ENCODE measurements at regions not wholly inside any gene's neighbourhood (a gene's known extent, or its start where the extent isn't known, plus 50 kb on each side); places are given as distances from the start of the nearest gene placed in this dataset.
"Not testable (repeated sequence)": the region's sequence is repeated elsewhere in the genome, so short reads cannot be mapped to it uniquely, and the experiment has no call there.

DNA sequence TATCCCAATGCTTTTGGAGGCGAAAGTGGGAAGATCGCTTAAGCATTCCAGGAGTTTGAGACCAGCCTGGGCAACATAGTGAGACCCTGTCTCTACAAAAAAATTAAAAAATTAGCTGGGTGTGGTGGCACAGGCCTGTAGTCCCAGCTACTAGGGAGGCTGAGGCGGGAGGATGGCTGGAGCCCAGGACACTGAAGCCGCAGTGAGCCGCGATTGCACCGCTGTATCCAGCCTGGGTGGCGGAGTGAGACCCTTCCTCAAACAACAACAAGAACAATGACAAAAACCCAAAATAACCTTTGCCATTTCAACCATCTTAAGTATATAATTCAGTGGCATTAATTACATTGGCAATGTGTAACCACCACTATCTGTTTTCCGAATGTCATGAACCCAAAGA lies 108.9 kb upstream of the COL5A1 start:
- Histone ChIP-seq H3K4me1 (ENCODE audit: control insufficient read depth, insufficient read depth, low read depth, low read length) (peaks cover 36% of the 10 kb centered on the region), H2BK12ac (ENCODE audit: low read length in 2 of 2) (peak overlapping the region in 1 of 2 experiments; percentile 48)
- H2AK5ac ChIP-seq (ENCODE audit: low read length, severe bottlenecking); H3K4me3 ChIP-seq (ENCODE audit: insufficient read depth in 1 of 2, low read depth in 1 of 2, low read length in 2 of 2); H3K27ac ChIP-seq (ENCODE audit: low read length, poor library complexity, severe bottlenecking); H3K79me1 ChIP-seq (replicated peaks; ENCODE audit: low read length, poor library complexity, severe bottlenecking); H3K9me3 ChIP-seq (ENCODE audit: control insufficient read depth, low read length); H3K36me3 ChIP-seq (ENCODE audit: control insufficient read depth in 1 of 2, insufficient read depth in 2 of 2, low read depth in 1 of 2, low read length in 2 of 2); H3K4me2 ChIP-seq (ENCODE audit: low read length, poor library complexity, severe bottlenecking); H3K14ac ChIP-seq (ENCODE audit: low read length in 2 of 2); H2BK15ac ChIP-seq (ENCODE audit: low read depth, poor library complexity, severe bottlenecking); H4K8ac ChIP-seq (ENCODE audit: low read length); H3K9ac ChIP-seq (ENCODE audit: low read length); H2BK120ac ChIP-seq (ENCODE audit: low read depth, low read length); H3K18ac ChIP-seq (ENCODE audit: low read depth in 1 of 2, low read length in 2 of 2); H2BK5ac ChIP-seq (ENCODE audit: low read depth, low read length, poor library complexity, severe bottlenecking); DNase-seq; H2AFZ ChIP-seq (ENCODE audit: low read depth, low read length); H3K27me3 ChIP-seq (ENCODE audit: control insufficient read depth in 1 of 2, insufficient read depth in 1 of 2, low read length in 2 of 2); H3K23ac ChIP-seq (ENCODE audit: low read length in 2 of 2); H3K4ac ChIP-seq (ENCODE audit: low read depth in 1 of 2, low read length in 2 of 2); H4K91ac ChIP-seq (ENCODE audit: low read length): not testable (repeated sequence)
- WGBS: 97% methylated on average over 9 of the region's 9 CpGs

- H2BK120ac ChIP-seq (ENCODE audit: low read depth, low read length): peak overlapping the region; percentile 97
- H3K9me3 ChIP-seq (ENCODE audit: control insufficient read depth, low read length): peaks cover 9% of the 10 kb centered on the region
- peak overlapping the region; percentile 92 to 98 for H2BK12ac ChIP-seq (ENCODE audit: low read length in 2 of 2)
- no peaks in the 10 kb centered on the region for H3K36me3 ChIP-seq (ENCODE audit: control insufficient read depth in 1 of 2, insufficient read depth in 2 of 2, low read depth in 1 of 2, low read length in 2 of 2)
- no peak overlapping the region for H3K4me2 ChIP-seq (ENCODE audit: low read length, poor library complexity, severe bottlenecking)
- H3K27me3 ChIP-seq (ENCODE audit: control insufficient read depth in 1 of 2, insufficient read depth in 1 of 2, low read length in 2 of 2): peaks cover 0 to 3% of the 10 kb centered on the region in 2 experiments
- H3K23ac ChIP-seq (ENCODE audit: low read length in 2 of 2): no peak overlapping the region
- H2BK5ac ChIP-seq (ENCODE audit: low read depth, low read length, poor library complexity, severe bottlenecking): no peak overlapping the region
- H2AFZ ChIP-seq (ENCODE audit: low read depth, low read length): no peak overlapping the region
- peak; percentile 49 for DNase-seq
- WGBS: 80% methylated on average over 28 of the region's 28 CpGs
- H4K8ac ChIP-seq (ENCODE audit: low read length): peak overlapping the region; percentile 97
- peak overlapping the region; percentile 74 to 93 for H3K18ac ChIP-seq (ENCODE audit: low read depth in 1 of 2, low read length in 2 of 2)
- peak overlapping the region; percentile 94 to 98 for H3K4ac ChIP-seq (ENCODE audit: low read depth in 1 of 2, low read length in 2 of 2)
- peak overlapping the region; percentile 88 for H2BK15ac ChIP-seq (ENCODE audit: low read depth, poor library complexity, severe bottlenecking)
- H3K79me1 ChIP-seq (replicated peaks; ENCODE audit: low read length, poor library complexity, severe bottlenecking): no peaks in the 10 kb centered on the region
- H3K4me3 ChIP-seq (ENCODE audit: insufficient read depth in 1 of 2, low read depth in 1 of 2, low read length in 2 of 2): no peak overlapping the region
- H3K27ac ChIP-seq (ENCODE audit: low read length, poor library complexity, severe bottlenecking): no peak overlapping the region
- H2AK5ac ChIP-seq (ENCODE audit: low read length, severe bottlenecking): peak overlapping the region; percentile 50
- peak overlapping the region in 1 of 2 experiments; percentile 14 for H3K14ac ChIP-seq (ENCODE audit: low read length in 2 of 2)
- peak overlapping the region; percentile 97 for H4K91ac ChIP-seq (ENCODE audit: low read length)
- no peak overlapping the region for H3K9ac ChIP-seq (ENCODE audit: low read length)
- H3K4me1 ChIP-seq (ENCODE audit: control insufficient read depth, insufficient read depth, low read depth, low read length): peaks cover 47% of the 10 kb centered on the region
These were observed 107.6 kb upstream of the COL5A1 start for GRCh38 chr9:134533850-134534588.

GRCh38 chr9:134534661-134535080 lies 106.9 kb upstream of the COL5A1 start:
- Histone ChIP-seq H2BK5ac (ENCODE audit: low read depth, low read length, poor library complexity, severe bottlenecking) (no peak overlapping the region), H3K14ac (ENCODE audit: low read length in 2 of 2) (no peak overlapping the region), H3K27ac (ENCODE audit: low read length, poor library complexity, severe bottlenecking) (no peak overlapping the region), H2BK15ac (ENCODE audit: low read depth, poor library complexity, severe bottlenecking) (no peak overlapping the region), H4K91ac (ENCODE audit: low read length) (peak overlapping the region; percentile 97), H3K36me3 (ENCODE audit: control insufficient read depth in 1 of 2, insufficient read depth in 2 of 2, low read depth in 1 of 2, low read length in 2 of 2) (no peaks in the 10 kb centered on the region), H3K9me3 (ENCODE audit: control insufficient read depth, low read length) (peaks cover 9% of the 10 kb centered on the region), H2BK120ac (ENCODE audit: low read depth, low read length) (peak overlapping the region; percentile 97), H3K9ac (ENCODE audit: low read length) (no peak overlapping the region), H3K4me3 (ENCODE audit: insufficient read depth in 1 of 2, low read depth in 1 of 2, low read length in 2 of 2) (no peak overlapping the region), H3K4me2 (ENCODE audit: low read length, poor library complexity, severe bottlenecking) (no peak overlapping the region), H4K8ac (ENCODE audit: low read length) (peak overlapping the region; percentile 97), H3K23ac (ENCODE audit: low read length in 2 of 2) (no peak overlapping the region), H3K4me1 (ENCODE audit: control insufficient read depth, insufficient read depth, low read depth, low read length) (peaks cover 47% of the 10 kb centered on the region), H2BK12ac (ENCODE audit: low read length in 2 of 2) (peak overlapping the region; percentile 92 to 98), H3K27me3 (ENCODE audit: control insufficient read depth in 1 of 2, insufficient read depth in 1 of 2, low read length in 2 of 2) (peaks cover 0 to 9% of the 10 kb centered on the region in 2 experiments), H2AK5ac (ENCODE audit: low read length, severe bottlenecking) (peak overlapping the region; percentile 50), H2AFZ (ENCODE audit: low read depth, low read length) (no peak overlapping the region), H3K79me1 (replicated peaks; ENCODE audit: low read length, poor library complexity, severe bottlenecking) (no peaks in the 10 kb centered on the region), H3K18ac (ENCODE audit: low read depth in 1 of 2, low read length in 2 of 2) (peak overlapping the region; percentile 74 to 93), H3K4ac (ENCODE audit: low read depth in 1 of 2, low read length in 2 of 2) (peak overlapping the region; percentile 94 to 98)
- 20% methylated on average over 5 of the region's 12 CpGs for WGBS
- peak; percentile 82 for DNase-seq

DNA sequence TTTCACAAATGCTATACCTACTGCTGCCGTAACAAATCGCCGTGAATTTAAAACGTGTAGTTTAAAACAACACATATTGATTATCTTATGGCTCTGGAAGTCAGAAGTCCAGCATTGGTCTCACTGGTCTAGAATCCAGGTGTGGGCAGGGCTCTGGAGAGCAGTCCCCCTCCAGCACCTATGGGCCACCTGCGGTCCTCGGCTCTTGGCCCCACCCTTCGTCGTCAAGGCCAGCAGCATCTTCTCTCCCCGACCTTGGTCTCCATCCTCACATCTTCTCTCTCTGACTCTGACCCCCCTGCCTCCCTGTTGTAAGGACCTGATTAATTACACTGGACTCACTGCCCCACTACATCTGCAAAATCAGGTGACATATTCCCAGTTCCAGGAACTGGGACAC lies 106.4 kb upstream of the COL5A1 start:
- Histone ChIP-seq H2BK12ac (ENCODE audit: low read length in 2 of 2) (peak overlapping the region; percentile 87 to 100), H3K18ac (ENCODE audit: low read depth in 1 of 2, low read length in 2 of 2) (peak overlapping the region; percentile 94 to 97), H3K4ac (ENCODE audit: low read depth in 1 of 2, low read length in 2 of 2) (peak overlapping the region; percentile 97 to 100), H3K14ac (ENCODE audit: low read length in 2 of 2) (peak overlapping the region in 1 of 2 experiments; percentile 92), H3K4me1 (ENCODE audit: control insufficient read depth, insufficient read depth, low read depth, low read length) (peaks cover 47% of the 10 kb centered on the region), H3K79me1 (replicated peaks; ENCODE audit: low read length, poor library complexity, severe bottlenecking) (no peaks in the 10 kb centered on the region), H2BK15ac (ENCODE audit: low read depth, poor library complexity, severe bottlenecking) (peak overlapping the region; percentile 95), H3K36me3 (ENCODE audit: control insufficient read depth in 1 of 2, insufficient read depth in 2 of 2, low read depth in 1 of 2, low read length in 2 of 2) (no peaks in the 10 kb centered on the region), H2BK120ac (ENCODE audit: low read depth, low read length) (peak overlapping the region; percentile 98), H3K4me2 (ENCODE audit: low read length, poor library complexity, severe bottlenecking) (no peak overlapping the region), H2AK5ac (ENCODE audit: low read length, severe bottlenecking) (peak overlapping the region; percentile 88), H3K27ac (ENCODE audit: low read length, poor library complexity, severe bottlenecking) (no peak overlapping the region), H3K9ac (ENCODE audit: low read length) (no peak overlapping the region), H3K4me3 (ENCODE audit: insufficient read depth in 1 of 2, low read depth in 1 of 2, low read length in 2 of 2) (no peak overlapping the region), H2AFZ (ENCODE audit: low read depth, low read length) (no peak overlapping the region), H2BK5ac (ENCODE audit: low read depth, low read length, poor library complexity, severe bottlenecking) (no peak overlapping the region), H3K9me3 (ENCODE audit: control insufficient read depth, low read length) (peaks cover 8% of the 10 kb centered on the region), H3K23ac (ENCODE audit: low read length in 2 of 2) (peak overlapping the region in 1 of 2 experiments; percentile 87), H4K91ac (ENCODE audit: low read length) (peak overlapping the region; percentile 97), H4K8ac (ENCODE audit: low read length) (peak overlapping the region; percentile 90), H3K27me3 (ENCODE audit: control insufficient read depth in 1 of 2, insufficient read depth in 1 of 2, low read length in 2 of 2) (peaks cover 0 to 14% of the 10 kb centered on the region in 2 experiments)
- 96% methylated on average over 9 of the region's 9 CpGs for WGBS
- DNase-seq: no peak
